Effector memory CD8-positive, alpha-beta T cell (primary cell): ENCODE measurements at regions not wholly inside any gene's neighbourhood (a gene's known extent, or its start where the extent isn't known, plus 50 kb on each side); places are given as distances from the start of the nearest gene placed in this dataset.

Experiments used
- ATAC-seq: fragments of 150-1000 bp; cut with Tn5 transposase; replicated peaks from 2 replicates; pipeline ENCODE4 v1.10.0; 2021; ENCODE audit warnings: mild to moderate bottlenecking, moderate library complexity
- DNase-seq, 3 experiments: peaks; one replicate each; pipeline ENCODE4 v3.0.0; 2021
- H3K27ac Mint-ChIP-seq, 2 donors: one replicate each; pipeline ENCODE4 v1.8.0; 2022; ENCODE audit warnings: mild to moderate bottlenecking in 2 of 2, mixed read lengths in 2 of 2, moderate library complexity in 2 of 2
- H3K27me3 Mint-ChIP-seq, 2 donors: one replicate each; pipeline ENCODE4 v1.8.0; 2022; ENCODE audit warnings: mixed read lengths in 2 of 2
- H3K36me3 Mint-ChIP-seq: one replicate; pipeline ENCODE4 v1.8.0; 2022; ENCODE audit warnings: mild to moderate bottlenecking, moderate library complexity, mixed read lengths; ENCODE audit not compliant: insufficient read depth
- H3K4me1 Mint-ChIP-seq, 2 donors: one replicate each; pipeline ENCODE4 v1.8.0; 2022; ENCODE audit warnings: low read depth in 2 of 2, mixed read lengths in 2 of 2
- H3K4me3 Mint-ChIP-seq, 2 donors: one replicate each; pipeline ENCODE4 v1.8.0; 2022; ENCODE audit warnings: mild to moderate bottlenecking in 2 of 2, mixed read lengths in 2 of 2, moderate library complexity in 2 of 2
- H3K9me3 Mint-ChIP-seq, 2 donors: one replicate each; pipeline ENCODE4 v1.8.0; 2022; ENCODE audit warnings: mixed read lengths in 2 of 2

DNA sequence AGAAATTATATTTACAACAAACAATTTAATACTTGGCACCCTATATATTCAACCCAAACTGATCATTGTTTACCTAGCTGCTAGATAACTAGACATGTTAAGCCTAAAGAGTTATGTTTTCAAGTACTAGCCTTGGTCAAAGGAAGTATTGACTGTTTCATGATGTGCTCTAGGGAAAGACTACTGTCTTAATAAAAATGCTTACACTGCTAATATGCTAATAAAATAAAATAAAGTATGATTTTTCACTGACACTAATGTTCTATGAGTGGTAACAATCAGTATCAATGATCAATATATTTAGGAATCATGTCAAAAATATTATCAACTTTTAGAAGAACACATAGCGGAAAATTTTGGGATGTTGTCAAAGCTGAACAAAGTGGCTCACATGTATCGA lies 225.5 kb downstream of the OSR1 start:
- no peaks in the 10 kb centered on the region for H3K27me3 Mint-ChIP-seq
- ATAC-seq = no peak
- no peak for DNase-seq
- peaks cover 0 to 2% of the 10 kb centered on the region in 2 donors for H3K9me3 Mint-ChIP-seq
- H3K27ac Mint-ChIP-seq = no peak overlapping the region
- no peak overlapping the region for H3K4me3 Mint-ChIP-seq
- H3K36me3 Mint-ChIP-seq = peaks cover 4% of the 10 kb centered on the region
- H3K4me1 Mint-ChIP-seq = no peaks in the 10 kb centered on the region

DNA sequence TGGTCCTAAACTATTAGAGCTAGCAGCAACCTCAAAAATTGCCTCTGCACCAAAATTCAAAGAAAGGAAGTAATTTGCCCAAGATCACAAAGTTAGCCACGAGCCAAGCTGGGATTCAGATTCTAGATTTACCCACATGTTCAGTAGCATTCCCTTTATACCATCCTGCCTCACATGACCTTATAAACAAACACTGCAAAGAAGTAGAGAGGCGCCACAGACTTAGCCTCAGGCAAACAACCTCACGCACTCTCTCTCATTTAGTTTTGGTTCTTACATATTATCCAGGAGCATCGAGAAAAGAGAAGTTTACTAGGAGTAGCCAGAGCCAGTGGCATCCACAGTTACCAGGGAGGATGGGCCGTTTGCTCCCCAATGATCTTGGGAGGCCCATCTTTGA lies 226.6 kb downstream of the OSR1 start:
- Mint-ChIP-seq H3K4me3 (no peak overlapping the region), H3K27ac (no peak overlapping the region), H3K27me3 (no peaks in the 10 kb centered on the region), H3K9me3 (peaks cover 0 to 2% of the 10 kb centered on the region in 2 donors), H3K36me3 (peaks cover 4% of the 10 kb centered on the region), H3K4me1 (no peaks in the 10 kb centered on the region)
- DNase-seq = no peak
- ATAC-seq = no peak

DNA sequence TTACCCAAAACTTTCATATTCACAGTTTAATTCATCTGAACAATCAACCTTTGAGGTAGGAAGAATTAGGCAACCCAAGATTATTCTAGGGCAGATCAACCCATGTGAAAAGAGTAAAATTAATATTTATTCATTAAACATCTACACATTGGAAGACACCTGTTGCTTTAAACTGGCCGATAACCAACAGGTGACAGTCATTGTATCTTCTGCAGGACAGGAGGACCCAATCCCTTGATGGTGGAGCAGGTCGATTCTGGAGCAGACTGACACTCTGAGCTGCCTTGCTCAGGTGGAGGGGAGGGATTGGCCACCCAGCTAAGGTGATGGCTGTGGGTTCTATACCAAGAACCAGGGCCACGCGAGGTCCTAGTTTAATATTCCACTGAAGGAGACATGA lies 230.3 kb downstream of the OSR1 start:
- no peak for DNase-seq
- Mint-ChIP-seq H3K27me3 (no peaks in the 10 kb centered on the region), H3K4me3 (no peak overlapping the region), H3K36me3 (no peaks in the 10 kb centered on the region), H3K9me3 (peaks cover 0 to 4% of the 10 kb centered on the region in 2 donors), H3K27ac (no peak overlapping the region), H3K4me1 (no peaks in the 10 kb centered on the region)
- ATAC-seq = no peak

DNA sequence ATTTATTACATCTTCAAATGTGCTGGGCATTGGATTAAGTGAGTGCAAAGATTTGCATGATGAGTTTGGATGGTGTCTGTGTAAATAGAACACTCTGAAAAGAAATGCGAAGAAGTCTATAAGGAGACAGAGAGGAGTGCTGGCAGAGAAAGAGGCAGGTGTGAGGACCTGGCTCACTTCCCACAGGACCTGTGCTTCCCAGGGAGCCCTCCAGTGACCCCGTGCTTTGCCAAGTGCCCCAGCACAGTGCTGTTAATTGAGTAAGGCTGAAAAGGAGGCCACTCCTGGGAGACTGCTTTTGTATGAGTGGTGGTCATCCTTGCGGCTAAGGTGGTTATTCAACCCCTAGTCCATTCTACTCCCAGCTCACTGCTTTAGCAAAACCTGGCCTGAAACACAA lies 230.8 kb downstream of the OSR1 start:
- no peaks in the 10 kb centered on the region for H3K36me3 Mint-ChIP-seq
- H3K27ac Mint-ChIP-seq = no peak overlapping the region
- H3K4me1 Mint-ChIP-seq = no peaks in the 10 kb centered on the region
- H3K4me3 Mint-ChIP-seq = no peak overlapping the region
- H3K27me3 Mint-ChIP-seq = no peaks in the 10 kb centered on the region
- no peak for DNase-seq
- no peak for ATAC-seq
- peaks cover 0 to 4% of the 10 kb centered on the region in 2 donors for H3K9me3 Mint-ChIP-seq

DNA sequence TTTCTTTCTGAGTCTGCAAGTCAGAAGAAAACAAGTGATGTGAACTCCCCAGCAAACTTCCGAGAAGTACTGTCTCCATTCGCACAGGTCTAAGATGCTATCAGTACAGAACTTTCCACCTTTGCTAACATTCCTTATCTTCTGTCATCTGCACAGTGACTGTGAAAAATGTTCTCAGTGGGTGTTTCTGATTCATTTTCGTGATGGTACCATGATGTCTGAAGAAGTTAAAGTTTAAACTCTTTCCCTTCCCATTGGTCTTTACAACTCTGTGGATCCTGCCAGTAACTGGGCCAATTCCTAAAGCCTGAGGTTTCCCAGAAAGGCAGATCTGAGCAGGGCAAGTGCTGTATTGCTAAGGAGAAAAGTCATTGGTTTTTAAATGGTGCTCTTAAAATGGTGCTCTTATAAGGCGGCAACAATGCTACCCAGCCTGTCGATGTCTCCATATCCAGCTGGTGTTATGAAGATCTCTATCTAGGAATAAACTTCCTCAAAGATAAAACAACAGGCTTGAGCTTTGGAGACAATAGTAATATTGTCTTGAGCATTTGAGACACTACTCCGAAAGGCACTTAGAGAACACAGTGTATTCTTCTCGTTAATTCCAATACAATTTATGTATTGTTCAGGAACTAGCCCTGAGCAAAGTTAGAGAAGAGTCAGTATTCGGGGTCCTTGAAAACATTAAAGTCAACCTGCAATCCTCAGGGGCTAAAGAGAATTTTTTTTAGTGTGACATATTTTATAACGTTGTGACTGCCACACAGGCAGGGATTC lies 232.3 kb downstream of the OSR1 start:
- Mint-ChIP-seq H3K27me3 (no peaks in the 10 kb centered on the region), H3K36me3 (no peaks in the 10 kb centered on the region), H3K27ac (no peak overlapping the region), H3K4me1 (no peaks in the 10 kb centered on the region), H3K9me3 (peaks cover 0 to 4% of the 10 kb centered on the region in 2 donors), H3K4me3 (no peak overlapping the region)
- ATAC-seq (no peak), DNase-seq (no peak)

DNA sequence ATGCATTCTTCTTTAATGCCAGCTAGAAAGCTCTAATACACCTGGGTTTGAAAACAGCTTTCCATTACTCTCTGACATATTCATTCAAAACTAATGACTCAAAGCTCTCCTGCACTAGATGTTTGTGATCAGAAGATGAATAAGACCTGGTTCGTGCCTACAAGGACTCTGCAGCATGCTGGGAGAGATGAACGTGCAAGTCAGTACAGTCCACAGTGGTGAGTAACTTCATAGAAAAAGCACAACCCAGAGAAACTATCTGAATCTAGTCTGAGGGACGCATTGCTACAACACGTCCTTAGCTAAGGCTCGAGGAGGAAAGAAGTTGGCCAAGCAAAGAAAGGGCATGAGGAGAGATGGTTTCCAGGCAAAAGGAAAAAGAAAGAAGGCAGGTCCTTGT lies 234.3 kb downstream of the OSR1 start:
- no peak overlapping the region for H3K27ac Mint-ChIP-seq
- H3K4me1 Mint-ChIP-seq = no peaks in the 10 kb centered on the region
- no peaks in the 10 kb centered on the region for H3K36me3 Mint-ChIP-seq
- no peaks in the 10 kb centered on the region for H3K27me3 Mint-ChIP-seq
- no peak overlapping the region for H3K4me3 Mint-ChIP-seq
- DNase-seq (no peak), ATAC-seq (no peak)
- peaks cover 0 to 3% of the 10 kb centered on the region in 2 donors for H3K9me3 Mint-ChIP-seq

DNA sequence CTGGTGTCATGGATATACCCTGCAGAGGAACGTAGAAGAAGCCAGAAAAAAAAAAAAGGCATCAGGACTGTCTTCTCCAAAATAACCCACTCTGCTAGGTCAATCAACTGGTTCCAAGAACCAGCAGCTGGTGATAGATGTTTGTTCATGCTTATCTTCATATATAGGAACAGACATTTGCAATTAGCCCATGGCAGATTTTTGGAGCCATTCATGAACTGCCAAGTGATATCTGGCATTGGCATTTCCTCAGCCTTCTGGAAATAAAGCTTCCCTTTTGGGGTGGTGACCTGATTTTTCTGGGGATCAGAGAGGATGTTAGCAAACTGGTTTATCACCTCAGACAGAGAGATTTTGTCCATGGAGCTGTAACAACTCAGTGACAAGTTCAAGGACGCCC lies 234.9 kb downstream of the OSR1 start:
- Mint-ChIP-seq H3K36me3 (no peaks in the 10 kb centered on the region), H3K27ac (no peak overlapping the region), H3K4me3 (no peak overlapping the region), H3K9me3 (peaks cover 0 to 3% of the 10 kb centered on the region in 2 donors), H3K27me3 (no peaks in the 10 kb centered on the region), H3K4me1 (no peaks in the 10 kb centered on the region)
- no peak for ATAC-seq
- no peak for DNase-seq

DNA sequence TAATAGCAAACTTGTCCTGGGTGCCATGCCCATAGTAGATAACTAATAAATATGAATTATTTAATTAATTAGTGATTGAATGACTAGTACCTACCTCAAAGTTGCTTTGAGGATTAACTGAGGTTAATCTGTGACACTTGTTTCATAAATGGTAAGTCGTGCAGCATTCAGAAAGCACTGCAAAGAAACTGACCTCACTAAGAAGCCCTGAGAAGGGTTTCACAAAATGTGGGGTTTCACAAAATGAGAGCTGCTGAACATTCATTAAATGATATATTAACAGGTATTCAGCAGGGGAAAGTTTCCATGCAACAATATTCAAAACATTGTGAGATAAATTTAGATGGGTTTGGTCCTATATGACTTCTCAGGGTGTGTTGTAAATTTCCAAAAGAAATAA lies 236.2 kb downstream of the OSR1 start:
- Mint-ChIP-seq H3K27ac (no peak overlapping the region), H3K36me3 (no peaks in the 10 kb centered on the region), H3K4me3 (no peak overlapping the region), H3K9me3 (peaks cover 0 to 8% of the 10 kb centered on the region in 2 donors), H3K27me3 (no peaks in the 10 kb centered on the region), H3K4me1 (peaks cover 0 to 3% of the 10 kb centered on the region in 2 donors)
- DNase-seq (no peak), ATAC-seq (no peak)

DNA sequence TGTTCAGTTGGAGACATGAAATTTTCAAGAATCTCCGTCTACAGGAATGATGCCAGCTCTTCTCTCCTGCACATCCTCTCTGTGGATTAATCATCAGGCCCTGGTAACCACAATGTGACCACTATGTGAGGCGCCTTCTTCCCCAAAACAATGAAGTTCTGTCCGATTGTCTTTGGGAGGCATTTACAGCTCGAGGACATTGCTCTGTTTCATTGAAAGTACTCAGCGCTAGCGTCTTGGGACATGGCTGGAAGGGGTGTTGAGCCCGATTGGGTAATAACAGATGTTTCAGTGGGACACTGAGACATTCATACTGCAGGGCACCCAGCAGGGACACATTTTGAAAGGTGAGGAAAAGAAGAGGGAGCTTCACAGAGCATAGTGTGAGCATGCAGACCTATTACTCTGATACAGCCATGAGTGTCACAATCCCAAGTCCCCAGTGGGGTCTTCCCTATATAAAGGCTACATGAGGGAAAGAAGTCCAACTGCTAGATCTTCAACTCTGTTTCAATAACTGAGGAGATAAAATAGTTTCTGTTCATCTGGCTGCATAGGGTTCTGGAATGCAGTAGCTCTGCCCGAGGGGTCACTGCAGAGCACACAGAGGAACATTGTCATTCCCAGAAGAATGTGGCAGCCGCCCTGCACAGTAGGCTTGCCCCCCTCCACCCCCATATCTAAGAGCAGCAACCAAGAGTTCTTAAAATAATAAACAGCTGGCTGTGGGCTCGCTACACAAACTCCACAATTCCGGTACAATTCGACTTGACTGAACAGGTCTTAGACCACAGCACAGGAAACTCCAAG lies 237.3 kb downstream of the OSR1 start:
- H3K36me3 Mint-ChIP-seq = no peaks in the 10 kb centered on the region
- H3K27me3 Mint-ChIP-seq = no peaks in the 10 kb centered on the region
- peaks cover 0 to 6% of the 10 kb centered on the region in 2 donors for H3K9me3 Mint-ChIP-seq
- DNase-seq (no peak), ATAC-seq (no peak)
- H3K4me3 Mint-ChIP-seq = no peak overlapping the region
- H3K27ac Mint-ChIP-seq = no peak overlapping the region
- peaks cover 0 to 3% of the 10 kb centered on the region in 2 donors for H3K4me1 Mint-ChIP-seq

DNA sequence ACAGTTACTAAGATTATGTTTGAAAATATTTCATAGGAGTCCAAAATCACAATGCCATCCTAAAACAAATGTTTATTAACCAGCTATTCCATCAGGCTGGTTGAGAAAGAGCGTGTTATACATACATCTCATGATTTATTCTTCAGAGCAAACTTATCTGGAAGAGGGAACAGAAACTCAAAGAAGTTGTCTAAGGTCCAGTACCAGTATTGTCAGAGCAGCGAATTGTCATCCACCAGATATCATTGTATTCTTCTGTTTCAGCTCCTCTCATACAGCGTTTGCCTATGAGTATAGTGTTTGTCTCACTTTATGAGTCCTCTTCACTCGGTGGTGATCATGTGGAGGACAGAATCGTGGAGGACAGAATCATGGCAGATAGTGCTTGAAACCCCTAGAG lies 238.2 kb downstream of the OSR1 start:
- Mint-ChIP-seq H3K4me3 (no peak overlapping the region), H3K9me3 (peaks cover 0 to 6% of the 10 kb centered on the region in 2 donors), H3K27me3 (no peaks in the 10 kb centered on the region), H3K4me1 (peaks cover 0 to 3% of the 10 kb centered on the region in 2 donors), H3K27ac (no peak overlapping the region), H3K36me3 (no peaks in the 10 kb centered on the region)
- ATAC-seq (no peak), DNase-seq (no peak)

DNA sequence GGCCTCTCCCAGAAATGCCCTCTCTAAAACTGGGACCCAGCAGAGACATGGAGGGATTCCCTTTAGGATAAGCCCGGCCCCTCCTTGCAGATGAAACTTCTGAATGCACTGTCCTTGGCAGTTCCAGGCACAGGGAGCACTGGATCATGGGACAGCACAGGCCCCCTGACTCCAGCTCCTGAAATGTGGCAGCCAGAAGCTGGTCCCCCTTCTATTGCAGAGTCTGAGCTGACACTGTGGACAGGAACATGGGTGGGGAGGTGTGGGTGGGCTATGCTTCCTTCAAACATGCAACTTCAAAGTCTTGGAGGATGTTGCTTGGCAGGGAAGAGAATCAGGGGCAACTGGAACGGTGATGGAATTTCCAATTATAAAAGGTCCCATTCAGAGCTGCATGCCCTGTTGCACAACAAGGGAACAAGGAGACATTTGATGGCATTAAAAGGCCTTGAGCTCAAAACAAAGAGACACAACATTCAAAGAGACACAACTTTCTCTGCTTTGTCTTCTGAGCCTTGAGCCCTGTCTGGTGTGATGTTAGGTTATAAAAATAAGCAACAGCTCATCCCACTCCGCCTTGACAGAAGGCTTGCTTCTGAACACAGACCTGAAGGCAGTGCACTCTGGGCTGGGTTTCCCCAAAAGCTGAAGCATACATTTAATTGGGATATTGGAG lies 239.0 kb downstream of the OSR1 start:
- H3K27me3 Mint-ChIP-seq = no peaks in the 10 kb centered on the region
- H3K36me3 Mint-ChIP-seq = no peaks in the 10 kb centered on the region
- H3K9me3 Mint-ChIP-seq = peaks cover 0 to 6% of the 10 kb centered on the region in 2 donors
- H3K4me1 Mint-ChIP-seq = peaks cover 0 to 3% of the 10 kb centered on the region in 2 donors
- no peak overlapping the region for H3K27ac Mint-ChIP-seq
- DNase-seq = no peak
- no peak overlapping the region for H3K4me3 Mint-ChIP-seq
- ATAC-seq = no peak

DNA sequence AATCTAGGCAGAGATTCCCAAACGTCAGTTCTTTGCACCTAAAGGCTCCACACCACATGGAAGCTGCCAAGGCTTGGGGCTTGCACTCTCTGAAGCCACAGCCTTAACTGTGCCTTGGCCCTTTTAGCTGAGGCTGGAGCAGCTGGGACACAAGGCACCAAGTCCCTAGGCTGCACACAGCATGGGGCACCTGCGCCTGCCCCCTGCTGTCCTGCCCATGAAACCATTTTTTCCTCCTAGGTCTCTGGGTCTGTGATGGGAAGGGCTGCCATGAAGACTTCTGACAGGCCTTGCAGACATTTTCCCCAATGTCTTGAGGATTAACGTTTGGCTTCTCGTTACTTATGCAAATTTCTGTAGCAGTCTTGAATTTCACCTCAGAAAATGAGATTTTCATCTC lies 241.5 kb downstream of the OSR1 start:
- Mint-ChIP-seq H3K36me3 (no peaks in the 10 kb centered on the region), H3K4me3 (no peak overlapping the region), H3K27me3 (no peaks in the 10 kb centered on the region), H3K27ac (no peak overlapping the region), H3K4me1 (peaks cover 0 to 3% of the 10 kb centered on the region in 2 donors), H3K9me3 (peaks cover 0 to 8% of the 10 kb centered on the region in 2 donors)
- ATAC-seq (no peak), DNase-seq (no peak)

DNA sequence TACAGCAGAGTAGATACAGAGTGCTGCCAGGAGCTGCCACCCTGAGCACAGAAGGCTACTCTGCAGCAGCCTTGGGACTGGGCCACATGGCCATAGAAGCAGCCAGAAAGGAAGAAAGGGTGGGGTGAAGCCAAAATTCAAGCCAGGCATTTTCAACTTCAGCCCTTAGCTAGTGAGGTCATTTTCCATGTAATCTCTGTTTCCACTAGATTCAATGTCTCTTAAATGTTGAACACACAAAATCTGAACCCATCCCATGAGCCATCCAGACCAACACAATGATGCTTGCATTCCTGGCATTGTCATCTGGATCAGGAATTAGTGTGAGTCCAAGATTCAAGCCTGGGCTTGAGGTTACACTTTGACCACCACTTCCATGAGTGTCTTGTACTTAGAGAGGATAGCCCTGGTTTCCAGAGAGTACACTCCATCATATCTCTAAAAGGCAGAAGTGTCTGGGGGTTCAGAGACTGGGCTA lies 243.6 kb downstream of the OSR1 start:
- no peaks in the 10 kb centered on the region for H3K27me3 Mint-ChIP-seq
- H3K4me1 Mint-ChIP-seq = peaks cover 0 to 3% of the 10 kb centered on the region in 2 donors
- no peak for ATAC-seq
- H3K27ac Mint-ChIP-seq = no peak overlapping the region
- H3K4me3 Mint-ChIP-seq = no peak overlapping the region
- peaks cover 0 to 8% of the 10 kb centered on the region in 2 donors for H3K9me3 Mint-ChIP-seq
- no peak for DNase-seq
- no peaks in the 10 kb centered on the region for H3K36me3 Mint-ChIP-seq
